GM13976 (cell line): ENCODE measurements at regions not wholly inside any gene's neighbourhood (a gene's known extent, or its start where the extent isn't known, plus 50 kb on each side); places are given as distances from the start of the nearest gene placed in this dataset.

Experiments
- DNase-seq: peaks from one replicate; pipeline ENCODE4 v3.0.0; 2012; ENCODE audit warnings: low spot score
- CTCF ChIP-seq: IDR thresholded peaks from 2 replicates; pipeline ENCODE4 v1.5.1; 2012; ENCODE audit warnings: borderline replicate concordance, mild to moderate bottlenecking; ENCODE audit not compliant: insufficient read depth; ENCODE audit errors: extremely low read depth, missing control alignments, control extremely low read depth
- in situ Hi-C: fragments of 300-500 bp; cut with MboI; formaldehyde crosslinking; loops from one replicate; pipeline ENCODE4 v1.12.0; 2022; ENCODE audit warnings: low sequenced_read_pairs, mixed read lengths, inconsistent platforms; ENCODE audit not compliant: unreplicated experiment

- no peak for DNase-seq
- in situ Hi-C loops: no loop called here
- TF ChIP-seq CTCF: no peak
Observed at GRCh38 chr6:22747571-22747970, 178.2 kb downstream of the HDGFL1 start.

GRCh38 chr6:22748681-22749080 is 179.3 kb downstream of the HDGFL1 start:
- in situ Hi-C loops: no loop called here
- DNase-seq: no peak
- TF ChIP-seq CTCF: no peak

- no peak for DNase-seq
- TF ChIP-seq CTCF: no peak
- in situ Hi-C loops: no loop called here
Observed at GRCh38 chr6:22749696-22750095, 180.3 kb downstream of the HDGFL1 start.

- no peak for DNase-seq
- no peak for TF ChIP-seq CTCF
- in situ Hi-C loops: no loop called here
Observed at GRCh38 chr6:22751223-22751622, 181.9 kb downstream of the HDGFL1 start.

GRCh38 chr6:22752522-22752921 is 183.2 kb downstream of the HDGFL1 start:
- in situ Hi-C loops: no loop called here
- DNase-seq: no peak
- no peak for TF ChIP-seq CTCF

- TF ChIP-seq CTCF: no peak
- DNase-seq: no peak
- in situ Hi-C loops: no loop called here
Observed at GRCh38 chr6:22754061-22754460, 184.7 kb downstream of the HDGFL1 start.

GRCh38 chr6:22755605-22756004 is 186.2 kb downstream of the HDGFL1 start:
- TF ChIP-seq CTCF: no peak
- no peak for DNase-seq
- in situ Hi-C loops: no loop called here
